ENCODE measurements at regions not wholly inside any gene's neighbourhood (a gene's known extent, or its start where the extent isn't known, plus 50 kb on each side); places are given as distances from the start of the nearest gene placed in this dataset.

- DNase-seq (ENCODE audit: low read depth in 2 of 2): no peak
- Histone ChIP-seq H3K27ac (ENCODE audit: insufficient read depth, low read length) (no peak overlapping the region), H4K20me1 (ENCODE audit: control insufficient read depth, extremely low read depth, insufficient read depth, low read length) (no peaks in the 10 kb centered on the region), H3K9ac (ENCODE audit: insufficient read depth, low read length) (no peak overlapping the region), H2AFZ (ENCODE audit: low read length) (no peak overlapping the region), H3K4me1 (ENCODE audit: control insufficient read depth, extremely low read depth, insufficient read depth, low read length) (no peaks in the 10 kb centered on the region), H3K36me3 (ENCODE audit: control insufficient read depth, insufficient read depth, low read length) (no peaks in the 10 kb centered on the region), H3K4me2 (ENCODE audit: extremely low read depth, insufficient read depth, low read length) (no peak overlapping the region), H3K27me3 (ENCODE audit: control insufficient read depth, insufficient read depth, low read length) (no peaks in the 10 kb centered on the region), H3K79me2 (ENCODE audit: control insufficient read depth, insufficient read depth, low read length) (no peaks in the 10 kb centered on the region), H3K9me3 (ENCODE audit: control insufficient read depth, insufficient read depth, low read depth, low read length) (no peaks in the 10 kb centered on the region), H3K4me3 (replicated peaks in 1 of 4; ENCODE audit: control extremely low read depth in 1 of 4, insufficient read depth in 1 of 4, low read depth in 3 of 4, low read length in 4 of 4) (no peak overlapping the region)
- TF ChIP-seq EZH2 (IDR thresholded peaks at IDR 0.05; ENCODE audit: low read length, missing control alignments) (no peak), CTCF (conservative IDR thresholded peaks at IDR 0.05 in 1 of 2, IDR thresholded peaks at IDR 0.05 in 1 of 2; ENCODE audit: low read depth in 1 of 2, low read length in 2 of 2) (no peak)
Measured at GRCh38 chr11:70546191-70546940, 148.0 kb downstream of the CTTN start.

GRCh38 chr11:70547386-70547785 lies 149.1 kb downstream of the CTTN start:
- no peak for TF ChIP-seq EZH2 (IDR thresholded peaks at IDR 0.05; ENCODE audit: low read length, missing control alignments)
- no peak for TF ChIP-seq CTCF (conservative IDR thresholded peaks at IDR 0.05 in 1 of 2, IDR thresholded peaks at IDR 0.05 in 1 of 2; ENCODE audit: low read depth in 1 of 2, low read length in 2 of 2)
- H3K4me1 ChIP-seq (ENCODE audit: control insufficient read depth, extremely low read depth, insufficient read depth, low read length): no peaks in the 10 kb centered on the region
- H4K20me1 ChIP-seq (ENCODE audit: control insufficient read depth, extremely low read depth, insufficient read depth, low read length): no peaks in the 10 kb centered on the region
- H3K4me3 ChIP-seq (replicated peaks in 1 of 4; ENCODE audit: control extremely low read depth in 1 of 4, insufficient read depth in 1 of 4, low read depth in 3 of 4, low read length in 4 of 4): no peak overlapping the region
- no peak overlapping the region for H3K4me2 ChIP-seq (ENCODE audit: extremely low read depth, insufficient read depth, low read length)
- H3K9ac ChIP-seq (ENCODE audit: insufficient read depth, low read length): no peak overlapping the region
- H2AFZ ChIP-seq (ENCODE audit: low read length): no peak overlapping the region
- no peak overlapping the region for H3K27ac ChIP-seq (ENCODE audit: insufficient read depth, low read length)
- DNase-seq (ENCODE audit: low read depth in 2 of 2): no peak
- H3K9me3 ChIP-seq (ENCODE audit: control insufficient read depth, insufficient read depth, low read depth, low read length): no peaks in the 10 kb centered on the region
- no peaks in the 10 kb centered on the region for H3K79me2 ChIP-seq (ENCODE audit: control insufficient read depth, insufficient read depth, low read length)
- no peaks in the 10 kb centered on the region for H3K36me3 ChIP-seq (ENCODE audit: control insufficient read depth, insufficient read depth, low read length)
- no peaks in the 10 kb centered on the region for H3K27me3 ChIP-seq (ENCODE audit: control insufficient read depth, insufficient read depth, low read length)

- Histone ChIP-seq H3K4me1 (ENCODE audit: control insufficient read depth, extremely low read depth, insufficient read depth, low read length) (no peaks in the 10 kb centered on the region), H3K4me3 (replicated peaks in 1 of 4; ENCODE audit: control extremely low read depth in 1 of 4, insufficient read depth in 1 of 4, low read depth in 3 of 4, low read length in 4 of 4) (no peak overlapping the region), H3K9ac (ENCODE audit: insufficient read depth, low read length) (no peak overlapping the region), H3K27me3 (ENCODE audit: control insufficient read depth, insufficient read depth, low read length) (no peaks in the 10 kb centered on the region), H3K27ac (ENCODE audit: insufficient read depth, low read length) (no peak overlapping the region), H3K9me3 (ENCODE audit: control insufficient read depth, insufficient read depth, low read depth, low read length) (no peaks in the 10 kb centered on the region), H3K79me2 (ENCODE audit: control insufficient read depth, insufficient read depth, low read length) (no peaks in the 10 kb centered on the region), H3K36me3 (ENCODE audit: control insufficient read depth, insufficient read depth, low read length) (no peaks in the 10 kb centered on the region), H2AFZ (ENCODE audit: low read length) (no peak overlapping the region), H3K4me2 (ENCODE audit: extremely low read depth, insufficient read depth, low read length) (no peak overlapping the region), H4K20me1 (ENCODE audit: control insufficient read depth, extremely low read depth, insufficient read depth, low read length) (no peaks in the 10 kb centered on the region)
- TF ChIP-seq CTCF (conservative IDR thresholded peaks at IDR 0.05 in 1 of 2, IDR thresholded peaks at IDR 0.05 in 1 of 2; ENCODE audit: low read depth in 1 of 2, low read length in 2 of 2): no peak
- no peak for TF ChIP-seq EZH2 (IDR thresholded peaks at IDR 0.05; ENCODE audit: low read length, missing control alignments)
- no peak for DNase-seq (ENCODE audit: low read depth in 2 of 2)
Measured at GRCh38 chr11:70547821-70548670, 149.7 kb downstream of the CTTN start.
